ENCODE measurements at regions not wholly inside any gene's neighbourhood (a gene's known extent, or its start where the extent isn't known, plus 50 kb on each side); places are given as distances from the start of the nearest gene placed in this dataset.
A peak's percentile ranks its signal among the peaks of the same experiment; 100 is the strongest.
"Not testable (repeated sequence)": the region's sequence is repeated elsewhere in the genome, so short reads cannot be mapped to it uniquely, and the experiment has no call there.

DNA sequence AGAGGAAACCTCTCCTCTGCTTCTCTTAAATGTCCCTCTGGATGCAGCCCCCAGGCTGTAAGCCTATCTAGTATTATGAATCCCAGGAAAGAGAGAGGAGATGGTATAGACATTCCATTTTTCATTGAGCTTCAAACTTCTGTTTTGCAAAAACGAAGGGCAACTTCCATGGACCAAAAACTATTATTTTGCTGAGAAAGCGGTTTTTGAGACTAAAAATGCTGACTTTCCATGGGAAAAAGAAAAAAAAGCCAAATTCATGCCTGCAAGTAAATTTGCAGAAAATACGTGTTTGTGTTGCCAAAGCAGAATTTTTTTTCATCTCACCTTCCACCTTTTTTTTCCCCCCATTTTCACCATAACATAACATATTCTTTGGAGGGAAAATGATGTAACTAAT, 272.5 kb upstream of the CELF4 start:
- no peak for DNase-seq (ENCODE audit: low spot score)

- DNase-seq (ENCODE audit: low spot score): no peak
Measured at GRCh38 chr18:37836071-37836970, 270.7 kb upstream of the CELF4 start.

GRCh38 chr18:37832010-37832695, 266.6 kb upstream of the CELF4 start:
- DNase-seq (ENCODE audit: low spot score): not testable (repeated sequence)

- DNase-seq (ENCODE audit: low spot score): no peak
Measured at GRCh38 chr18:37812961-37813360, 247.4 kb upstream of the CELF4 start.

GRCh38 chr18:37805773-37806404, 240.3 kb upstream of the CELF4 start:
- DNase-seq (ENCODE audit: low spot score): no peak

- DNase-seq (ENCODE audit: low spot score): no peak
Measured at GRCh38 chr18:37796823-37797349, 231.3 kb upstream of the CELF4 start.

- no peak for DNase-seq (ENCODE audit: low spot score)
Measured at GRCh38 chr18:37787452-37787851, 221.9 kb upstream of the CELF4 start.

- DNase-seq (ENCODE audit: low spot score): no peak
Measured at GRCh38 chr18:37783771-37784170, 218.2 kb upstream of the CELF4 start.

GRCh38 chr18:37779220-37779619, 213.6 kb upstream of the CELF4 start:
- no peak for DNase-seq (ENCODE audit: low spot score)

GRCh38 chr18:37778417-37779165, 213.0 kb upstream of the CELF4 start:
- peak; percentile 33 for DNase-seq (ENCODE audit: low spot score)

- DNase-seq (ENCODE audit: low spot score): no peak
Measured at GRCh38 chr18:37769826-37770225, 204.2 kb upstream of the CELF4 start.

GRCh38 chr18:37764541-37765288, 199.1 kb upstream of the CELF4 start:
- DNase-seq (ENCODE audit: low spot score): no peak

DNA sequence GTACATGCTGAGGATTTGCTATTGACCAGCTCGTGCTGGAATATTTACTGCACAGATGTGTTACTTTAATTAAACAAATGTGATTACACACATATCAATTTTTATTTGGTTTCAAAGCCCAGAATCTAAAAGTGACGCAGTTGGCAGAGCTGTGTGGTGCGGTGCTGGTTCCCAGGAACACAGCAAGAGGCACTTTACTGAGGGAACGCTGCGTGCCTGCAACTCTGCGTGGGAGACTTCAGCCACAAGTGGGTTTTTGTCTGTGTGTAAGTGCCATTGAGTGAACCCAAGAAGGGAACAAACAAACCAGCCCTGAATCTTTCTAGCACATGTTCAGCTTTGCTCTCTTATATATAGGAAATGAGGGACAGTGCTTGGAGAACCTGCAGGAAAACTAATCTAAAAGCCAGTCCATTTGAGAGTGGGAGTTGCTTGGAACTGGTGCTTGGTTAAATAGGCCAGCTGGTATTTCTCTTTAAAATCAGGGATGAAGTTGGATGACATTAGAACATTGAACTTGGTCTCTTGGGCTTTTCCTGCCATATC, 196.6 kb upstream of the CELF4 start:
- no peak for DNase-seq (ENCODE audit: low spot score)

GRCh38 chr18:37754141-37754540, 188.5 kb upstream of the CELF4 start:
- DNase-seq (ENCODE audit: low spot score): no peak

DNA sequence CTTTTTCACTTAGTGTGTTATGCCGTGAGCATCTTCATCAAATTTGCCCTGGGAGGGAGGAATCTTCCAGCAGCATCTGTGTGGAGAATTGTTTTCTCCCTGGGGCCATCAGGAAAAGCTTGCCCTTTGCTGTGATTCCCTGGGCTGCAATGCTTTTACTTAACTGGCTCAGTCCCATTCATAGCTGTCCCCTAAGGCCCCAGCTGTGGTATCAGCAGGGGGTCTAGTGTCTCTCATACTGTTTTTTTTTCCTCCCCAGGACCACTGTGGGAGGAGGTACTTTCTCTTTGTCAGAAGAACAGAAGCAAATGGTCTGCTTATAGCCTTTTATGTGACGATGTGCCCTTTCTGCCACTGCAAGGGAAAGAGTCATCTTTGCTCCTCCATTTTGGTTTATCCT, 176.8 kb upstream of the CELF4 start:
- DNase-seq (ENCODE audit: low spot score): no peak

- no peak for DNase-seq (ENCODE audit: low spot score)
Measured at GRCh38 chr18:37741032-37741623, 175.5 kb upstream of the CELF4 start.

GRCh38 chr18:37734406-37734805, 168.8 kb upstream of the CELF4 start:
- no peak for DNase-seq (ENCODE audit: low spot score)

- DNase-seq (ENCODE audit: low spot score): no peak
Measured at GRCh38 chr18:37729716-37730115, 164.1 kb upstream of the CELF4 start.

DNA sequence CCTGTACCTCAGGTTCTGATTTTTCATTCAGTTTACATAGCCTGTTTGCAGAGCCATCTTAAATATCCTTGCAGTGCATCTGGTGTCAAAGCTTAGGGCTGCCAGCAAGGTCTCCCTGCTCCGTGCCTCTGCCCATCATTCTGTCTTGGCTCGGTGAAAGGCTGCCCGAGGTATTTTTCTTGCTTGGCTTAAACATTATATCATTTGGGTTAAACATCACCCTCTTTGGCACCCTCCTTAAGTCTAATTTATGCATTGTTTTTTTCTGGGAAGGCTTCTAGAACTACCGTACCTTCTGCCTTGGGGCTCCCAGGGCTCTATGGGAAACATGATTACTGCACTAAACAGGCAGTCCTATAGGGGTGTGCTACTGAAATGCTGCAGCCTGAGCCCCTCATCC, 158.6 kb upstream of the CELF4 start:
- no peak for DNase-seq (ENCODE audit: low spot score)

Data from AG08395 (cell line).